Left ventricle myocardium inferior (tissue), 1 donor: ENCODE measurements at regions not wholly inside any gene's neighbourhood (a gene's known extent, or its start where the extent isn't known, plus 50 kb on each side); places are given as distances from the start of the nearest gene placed in this dataset.

ENCODE experiments used
- DNase-seq: peaks from one replicate; pipeline ENCODE4 v3.0.0-alpha.2; 2020
- H3K27ac ChIP-seq: fragments of 200-600 bp; replicated peaks from 2 replicates; pipeline ENCODE4 v1.8.0; 2021
- H3K27me3 ChIP-seq: fragments of 200-600 bp; 2 replicates; pipeline ENCODE4 v1.8.0; 2021; ENCODE audit warnings: low read depth
- H3K36me3 ChIP-seq: fragments of 200-600 bp; 2 replicates; pipeline ENCODE4 v1.8.0; 2021
- H3K4me1 ChIP-seq: fragments of 200-600 bp; 2 replicates; pipeline ENCODE4 v1.8.0; 2021
- H3K4me3 ChIP-seq: fragments of 200-600 bp; 2 replicates; pipeline ENCODE4 v1.8.0; 2021; ENCODE audit warnings: mild to moderate bottlenecking, moderate library complexity
- H3K9me3 ChIP-seq: fragments of 200-600 bp; replicated peaks from 2 replicates; pipeline ENCODE4 v1.8.0; 2021
- CTCF ChIP-seq: fragments of 200-600 bp; IDR thresholded peaks from 2 replicates; pipeline ENCODE4 v1.8.0; 2021; ENCODE audit warnings: antibody characterized with exemption, mild to moderate bottlenecking, borderline replicate concordance
- intact Hi-C: fragments of 100-400 bp; cut with micrococcal nuclease; formaldehyde crosslinking; loops from one replicate; pipeline ENCODE4 v1.11.0; 2022
- donor health status: DM: no; HTN: yes; CAD: no; lungs with severe emphysema.

GRCh38 chr5:2900360-2900759 lies 148.9 kb upstream of the IRX2 start:
- no peak overlapping the region for H3K4me3 ChIP-seq
- no peak for TF ChIP-seq CTCF

GRCh38 chr5:2899311-2899710 lies 147.8 kb upstream of the IRX2 start:
- Histone ChIP-seq H3K4me3 (no peak overlapping the region), H3K9me3 (peaks cover 5% of the 10 kb centered on the region), H3K36me3 (no peaks in the 10 kb centered on the region), H3K27me3 (peaks cover 25% of the 10 kb centered on the region), H3K27ac (no peak overlapping the region), H3K4me1 (no peaks in the 10 kb centered on the region)
- intact Hi-C loops = no loop called here
- no peak for TF ChIP-seq CTCF
- no peak for DNase-seq

More at GRCh38 chr5:2900360-2900759, 148.9 kb upstream of the IRX2 start:
- intact Hi-C loops = no loop called here
- H3K27ac ChIP-seq = no peak overlapping the region
- H3K36me3 ChIP-seq = no peaks in the 10 kb centered on the region
- H3K9me3 ChIP-seq = peaks cover 5% of the 10 kb centered on the region
- H3K27me3 ChIP-seq = peaks cover 27% of the 10 kb centered on the region
- DNase-seq = no peak
- no peaks in the 10 kb centered on the region for H3K4me1 ChIP-seq

DNA sequence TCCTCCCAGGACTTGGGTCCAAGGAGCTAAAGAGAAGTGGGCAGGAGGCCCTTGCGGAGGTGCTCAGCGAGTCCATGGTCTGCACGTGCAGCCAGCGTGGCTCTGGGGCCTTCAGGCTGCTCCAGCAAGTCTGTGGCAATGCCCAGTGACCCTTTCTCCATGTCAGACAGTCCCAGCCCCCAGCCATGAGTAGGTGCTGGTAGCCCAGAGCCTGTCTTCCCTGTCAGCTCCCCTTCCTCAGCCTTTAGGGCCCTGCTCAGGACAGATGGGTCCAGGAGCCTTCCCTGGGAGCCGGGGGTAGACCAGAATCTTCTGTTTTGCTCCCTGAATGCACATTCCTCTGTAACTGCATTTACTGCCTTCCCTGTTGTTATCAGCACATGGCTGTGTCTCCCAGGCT lies 147.2 kb upstream of the IRX2 start:
- Histone ChIP-seq H3K9me3 (peaks cover 5% of the 10 kb centered on the region), H3K4me3 (no peak overlapping the region), H3K27me3 (peaks cover 18% of the 10 kb centered on the region), H3K4me1 (no peaks in the 10 kb centered on the region), H3K36me3 (no peaks in the 10 kb centered on the region), H3K27ac (no peak overlapping the region)
- DNase-seq = no peak
- intact Hi-C loops = no loop called here
- no peak for TF ChIP-seq CTCF

GRCh38 chr5:2897276-2897961 lies 145.9 kb upstream of the IRX2 start:
- DNase-seq = no peak
- no peak overlapping the region for H3K4me3 ChIP-seq
- H3K4me1 ChIP-seq = no peaks in the 10 kb centered on the region
- TF ChIP-seq CTCF = no peak
- no peak overlapping the region for H3K27ac ChIP-seq
- H3K27me3 ChIP-seq = peaks cover 7% of the 10 kb centered on the region
- intact Hi-C loops = no loop called here
- no peaks in the 10 kb centered on the region for H3K36me3 ChIP-seq
- peaks cover 5% of the 10 kb centered on the region for H3K9me3 ChIP-seq

GRCh38 chr5:2896371-2897275 lies 145.1 kb upstream of the IRX2 start:
- Histone ChIP-seq H3K36me3 (no peaks in the 10 kb centered on the region), H3K9me3 (peaks cover 5% of the 10 kb centered on the region), H3K27me3 (peaks cover 7% of the 10 kb centered on the region), H3K27ac (no peak overlapping the region), H3K4me1 (no peaks in the 10 kb centered on the region), H3K4me3 (no peak overlapping the region)
- TF ChIP-seq CTCF = no peak
- no peak for DNase-seq
- intact Hi-C loops = no loop called here
